IMR-90 (cell line): ENCODE measurements at regions not wholly inside any gene's neighbourhood (a gene's known extent, or its start where the extent isn't known, plus 50 kb on each side); places are given as distances from the start of the nearest gene placed in this dataset.

ENCODE experiments used
- ATAC-seq: fragments of 200-7000 bp; cut with Tn5 transposase; 2 replicates; pipeline ENCODE4 v1.9.1; 2020; ENCODE audit warnings: low read depth, mild to moderate bottlenecking, moderate library complexity
- BruUV-seq: library from RNA; stranded (reverse); fragments of 400-500 nt; replicated peaks from 2 replicates; lab custom pipeline; 2021; lab: Mats Ljungman, UMichigan
- CTCF ChIA-PET: fragments of 300-600 bp; formaldehyde crosslinking; extraction: SDS; loops from one replicate; lab custom pipeline; 2021; ENCODE audit warnings: antibody characterized with exemption; lab: Yijun Ruan, JAX
- POLR2A ChIA-PET: fragments of 300-600 bp; sonication (Branson Sonifier 250); formaldehyde crosslinking; loops from one replicate; lab custom pipeline; 2022; ENCODE audit warnings: antibody characterized with exemption; ENCODE audit not compliant: unreplicated experiment; lab: Charles Lee
- DNase-seq: peaks from one replicate; pipeline ENCODE4 v3.0.0; 2013
- H2AFZ ChIP-seq: replicated peaks from 2 replicates; pipeline ENCODE3; 2013; ENCODE audit warnings: low read length, mild to moderate bottlenecking; ENCODE audit not compliant: poor library complexity
- H2AK5ac ChIP-seq: 2 replicates; pipeline ENCODE4 v1.6.1; 2013; ENCODE audit warnings: low read depth, low read length, inconsistent platforms
- H2AK9ac ChIP-seq: replicated peaks from 2 replicates; pipeline ENCODE3; 2013; ENCODE audit warnings: mild to moderate bottlenecking, low read depth, low read length, moderate library complexity; ENCODE audit not compliant: poor library complexity
- H2BK120ac ChIP-seq: 2 replicates; pipeline ENCODE4 v1.6.1; 2013; ENCODE audit warnings: low read depth, low read length, inconsistent platforms
- H2BK15ac ChIP-seq: 3 replicates; pipeline ENCODE4 v1.6.1; 2013; ENCODE audit warnings: low read depth, low read length, inconsistent platforms
- H2BK20ac ChIP-seq: 2 replicates; pipeline ENCODE4 v1.6.1; 2013; ENCODE audit warnings: low read depth, mild to moderate bottlenecking, inconsistent platforms, low read length, moderate library complexity
- H2BK5ac ChIP-seq: 2 replicates; pipeline ENCODE4 v1.6.1; 2013; ENCODE audit warnings: mild to moderate bottlenecking, low read depth, low read length, inconsistent platforms; ENCODE audit not compliant: poor library complexity, severe bottlenecking
- H3K14ac ChIP-seq: replicated peaks from 2 replicates; pipeline ENCODE4 v1.6.1; 2013; ENCODE audit warnings: low read depth, low read length, inconsistent platforms
- H3K18ac ChIP-seq: 2 replicates; pipeline ENCODE4 v1.6.1; 2013; ENCODE audit warnings: low read depth, low read length, control low read depth
- H3K23ac ChIP-seq: 2 replicates; pipeline ENCODE4 v1.6.1; 2013; ENCODE audit warnings: low read depth, low read length, inconsistent platforms
- H3K27ac ChIP-seq: 2 replicates; pipeline ENCODE4 v1.5.1; 2013; ENCODE audit warnings: mild to moderate bottlenecking, control low read depth, low read length; ENCODE audit not compliant: insufficient read depth
- H3K27me3 ChIP-seq: 2 replicates; pipeline ENCODE4 v1.6.1; 2013; ENCODE audit warnings: low read length; ENCODE audit not compliant: control insufficient read depth, insufficient read depth
- H3K36me3 ChIP-seq: 2 replicates; pipeline ENCODE4 v1.6.1; 2013; ENCODE audit warnings: low read length, mixed read lengths; ENCODE audit not compliant: control insufficient read depth, insufficient read depth
- H3K4ac ChIP-seq: 2 replicates; pipeline ENCODE4 v1.6.1; 2013; ENCODE audit warnings: low read depth, low read length, inconsistent platforms
- H3K4me1 ChIP-seq: 2 replicates; pipeline ENCODE4 v1.6.1; 2013; ENCODE audit warnings: low read length, mixed read lengths; ENCODE audit not compliant: control insufficient read depth, insufficient read depth
- H3K4me2 ChIP-seq: 2 replicates; pipeline ENCODE4 v1.6.1; 2013; ENCODE audit warnings: low read depth, mild to moderate bottlenecking, control low read depth, low read length, moderate library complexity
- H3K4me3 ChIP-seq: 2 replicates; pipeline ENCODE4 v1.5.1; 2013; ENCODE audit warnings: low read depth, mild to moderate bottlenecking, control low read depth, low read length, moderate library complexity; ENCODE audit not compliant: insufficient read depth
- H3K56ac ChIP-seq: 2 replicates; pipeline ENCODE4 v1.6.1; 2013; ENCODE audit warnings: low read length, inconsistent platforms; ENCODE audit not compliant: insufficient read depth; ENCODE audit errors: extremely low read depth
- H3K79me1 ChIP-seq, 2 experiments: 2 replicates each; pipeline ENCODE4 v1.6.1; 2013; ENCODE audit warnings: low read length in 2 of 2, inconsistent platforms in 1 of 2, low read depth in 1 of 2
- H3K9ac ChIP-seq: 2 replicates; pipeline ENCODE4 v1.6.1; 2013; ENCODE audit warnings: low read depth, low read length, control low read depth
- H3K9me1 ChIP-seq: 2 replicates; pipeline ENCODE4 v1.6.1; 2013; ENCODE audit warnings: low read length, inconsistent platforms; ENCODE audit not compliant: insufficient read depth
- H3K9me3 ChIP-seq: 2 replicates; pipeline ENCODE4 v1.6.1; 2013; ENCODE audit warnings: low read length; ENCODE audit not compliant: control insufficient read depth, insufficient read depth
- H4K20me1 ChIP-seq: 2 replicates; pipeline ENCODE4 v1.6.1; 2013; ENCODE audit warnings: low read length, inconsistent platforms; ENCODE audit not compliant: insufficient read depth
- H4K5ac ChIP-seq: 2 replicates; pipeline ENCODE4 v1.6.1; 2013; ENCODE audit warnings: mild to moderate bottlenecking, low read depth, low read length, control low read depth
- H4K8ac ChIP-seq, 2 experiments: 2 replicates each; pipeline ENCODE4 v1.6.1; 2013; ENCODE audit warnings: low read depth in 2 of 2, low read length in 2 of 2, control low read depth in 1 of 2, inconsistent platforms in 1 of 2
- H4K91ac ChIP-seq: 2 replicates; pipeline ENCODE4 v1.6.1; 2013; ENCODE audit warnings: low read depth, low read length, inconsistent platforms; ENCODE audit not compliant: insufficient read depth
- BHLHE40 ChIP-seq: fragments of 150-350 bp; IDR thresholded peaks from 2 replicates; pipeline ENCODE4 v1.6.1; 2016; ENCODE audit warnings: mild to moderate bottlenecking, low read depth, low read length
- CEBPB ChIP-seq: IDR thresholded peaks from 2 replicates; pipeline ENCODE4 v1.6.1; 2012; ENCODE audit warnings: low read depth, low read length, improper control_type of control experiment
- CHD1 ChIP-seq: IDR thresholded peaks from 2 replicates; pipeline ENCODE4 v1.6.1; 2012; ENCODE audit warnings: low read depth, low read length, improper control_type of control experiment
- ELK1 ChIP-seq: fragments of 150-350 bp; IDR thresholded peaks from 2 replicates; pipeline ENCODE4 v1.6.1; 2016; ENCODE audit warnings: low read depth, mild to moderate bottlenecking, low read length, moderate library complexity, borderline replicate concordance
- FOS ChIP-seq: fragments of 150-350 bp; IDR thresholded peaks from 2 replicates; pipeline ENCODE4 v1.6.1; 2016; ENCODE audit warnings: low read depth, low read length
- MAFK ChIP-seq: IDR thresholded peaks from 2 replicates; pipeline ENCODE4 v1.6.1; 2012; ENCODE audit warnings: low read depth, low read length, improper control_type of control experiment
- MAZ ChIP-seq: IDR thresholded peaks from 2 replicates; pipeline ENCODE4 v1.6.1; 2012; ENCODE audit warnings: low read depth, mild to moderate bottlenecking, low read length, improper control_type of control experiment, moderate library complexity, borderline replicate concordance
- MXI1 ChIP-seq: IDR thresholded peaks from 2 replicates; pipeline ENCODE4 v1.6.1; 2012; ENCODE audit warnings: low read depth, mild to moderate bottlenecking, low read length, moderate library complexity, borderline replicate concordance
- NFE2L2 ChIP-seq: fragments of 150-350 bp; IDR thresholded peaks from 2 replicates; pipeline ENCODE4 v1.6.1; 2016; ENCODE audit warnings: low read depth, mild to moderate bottlenecking, low read length
- POLR2A ChIP-seq: IDR thresholded peaks from 2 replicates; pipeline ENCODE4 v1.6.1; 2012; ENCODE audit warnings: mild to moderate bottlenecking, low read depth, low read length
- RAD21 ChIP-seq: IDR thresholded peaks from 2 replicates; pipeline ENCODE4 v1.6.1; 2012; ENCODE audit warnings: low read length, improper control_type of control experiment
- RCOR1 ChIP-seq: IDR thresholded peaks from 2 replicates; pipeline ENCODE4 v1.6.1; 2012; ENCODE audit warnings: mild to moderate bottlenecking, low read length, improper control_type of control experiment; ENCODE audit not compliant: insufficient replicate concordance
- RFX5 ChIP-seq: IDR thresholded peaks from 2 replicates; pipeline ENCODE4 v1.8.0; 2012; ENCODE audit warnings: low read depth, mild to moderate bottlenecking, low read length, moderate library complexity
- SMC3 ChIP-seq: fragments of 150-350 bp; IDR thresholded peaks from 2 replicates; pipeline ENCODE4 v1.6.1; 2016; ENCODE audit warnings: low read depth, mild to moderate bottlenecking, antibody characterized with exemption, low read length, moderate library complexity
- WGBS, 2 experiments: methylation state at CpG; one replicate each; pipeline versions ENCODE4 v1.1.5 to v1.1.7; 2013; ENCODE audit warnings: missing lambda C conversion rate in 2 of 2; ENCODE audit not compliant: insufficient read length in 1 of 2; ENCODE audit errors: extremely low coverage in 2 of 2; 5-methylcytosine and 5-hydroxymethylcytosine counted together
- dilution Hi-C: fragments of 300-500 bp; cut with HindIII; formaldehyde crosslinking; loops from one replicate; pipeline ENCODE4 v1.14.3; 2018; ENCODE audit warnings: low sequenced_read_pairs; ENCODE audit not compliant: unreplicated experiment
- in situ Hi-C: fragments of 300-500 bp; cut with MboI; formaldehyde crosslinking; loops from 3 replicates; pipeline ENCODE4 v1.14.3; 2019; ENCODE audit warnings: low sequenced_read_pairs, inconsistent platforms, mixed read lengths
- intact Hi-C: fragments of 100-400 bp; cut with micrococcal nuclease; formaldehyde crosslinking; loops from 2 replicates; pipeline ENCODE4 v1.10.0; 2022
- TF ChIP-seq, protein P1 (sequence below): fragments of 150-350 bp; IDR thresholded peaks from 2 replicates; pipeline ENCODE4 v1.6.1; 2017; ENCODE audit warnings: mild to moderate bottlenecking, antibody characterized with exemption, low read length, low read depth
- TF ChIP-seq, protein P2 (sequence below): conservative IDR thresholded peaks from 2 replicates; pipeline ENCODE4 v1.5.1; 2012; ENCODE audit warnings: mild to moderate bottlenecking, low read depth, low read length, improper control_type of control experiment

DNA sequence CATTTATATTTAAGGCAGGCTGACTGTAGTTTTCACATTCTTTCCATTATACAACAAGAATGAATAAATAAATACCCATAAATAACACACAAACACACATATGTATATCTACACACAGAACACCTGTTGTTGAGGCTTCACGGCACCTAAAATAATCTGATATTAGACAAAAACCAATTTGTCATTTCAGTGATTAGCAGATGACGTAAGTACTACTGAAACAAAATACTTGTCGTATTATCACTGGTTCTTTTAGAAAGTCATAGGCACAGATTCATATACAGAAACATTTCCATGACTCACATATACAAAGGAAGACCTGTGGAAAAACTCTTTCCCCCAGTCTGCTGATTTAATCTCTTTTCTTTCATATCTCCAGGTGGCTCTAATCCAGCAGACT lies 1113.4 kb upstream of the FANCL start:
- DNase-seq: no peak
- H3K23ac ChIP-seq: no peak overlapping the region
- H2BK20ac ChIP-seq: no peak overlapping the region
- no peaks in the 10 kb centered on the region for H3K27me3 ChIP-seq
- no peak overlapping the region for H3K14ac ChIP-seq
- no peak overlapping the region for H2BK5ac ChIP-seq
- no TSS peak for BruUV-seq
- H3K9me1 ChIP-seq: no peaks in the 10 kb centered on the region
- in situ Hi-C loops (no loop called here), intact Hi-C loops (no loop called here), dilution Hi-C loops (no loop called here)
- H3K9me3 ChIP-seq: no peaks in the 10 kb centered on the region
- no peak overlapping the region for H2BK120ac ChIP-seq
- no peak overlapping the region for H2AK5ac ChIP-seq
- no peak for ATAC-seq
- no peak overlapping the region for H3K4ac ChIP-seq
- H2AK9ac ChIP-seq: no peak overlapping the region
- CTCF ChIA-PET: no interaction called here
- H4K91ac ChIP-seq: no peak overlapping the region
- H3K79me1 ChIP-seq: no peaks in the 10 kb centered on the region
- no peak overlapping the region for H3K9ac ChIP-seq
- H4K20me1 ChIP-seq: no peaks in the 10 kb centered on the region
- WGBS, 2 experiments: no CpG with 5 or more reads among the region's 3 CpGs
- no peak overlapping the region for H2AFZ ChIP-seq
- no peak overlapping the region for H3K4me2 ChIP-seq
- H3K27ac ChIP-seq: no peak overlapping the region
- no peaks in the 10 kb centered on the region for H3K4me1 ChIP-seq
- no peak for TF ChIP-seq CEBPB
- no peak for TF ChIP-seq CHD1
- TF ChIP-seq, protein P1, sequence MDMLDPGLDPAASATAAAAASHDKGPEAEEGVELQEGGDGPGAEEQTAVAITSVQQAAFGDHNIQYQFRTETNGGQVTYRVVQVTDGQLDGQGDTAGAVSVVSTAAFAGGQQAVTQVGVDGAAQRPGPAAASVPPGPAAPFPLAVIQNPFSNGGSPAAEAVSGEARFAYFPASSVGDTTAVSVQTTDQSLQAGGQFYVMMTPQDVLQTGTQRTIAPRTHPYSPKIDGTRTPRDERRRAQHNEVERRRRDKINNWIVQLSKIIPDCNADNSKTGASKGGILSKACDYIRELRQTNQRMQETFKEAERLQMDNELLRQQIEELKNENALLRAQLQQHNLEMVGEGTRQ: no peak
- TF ChIP-seq MAFK: no peak
- TF ChIP-seq MXI1: no peak
- TF ChIP-seq RCOR1: no peak
- TF ChIP-seq SMC3: no peak
- no peak for TF ChIP-seq POLR2A
- no peak for TF ChIP-seq ELK1
- no peak for TF ChIP-seq NFE2L2
- no peak for TF ChIP-seq MAZ
- TF ChIP-seq FOS: no peak
- TF ChIP-seq RAD21: no peak
- no peak for TF ChIP-seq RFX5
- TF ChIP-seq, protein P2, sequence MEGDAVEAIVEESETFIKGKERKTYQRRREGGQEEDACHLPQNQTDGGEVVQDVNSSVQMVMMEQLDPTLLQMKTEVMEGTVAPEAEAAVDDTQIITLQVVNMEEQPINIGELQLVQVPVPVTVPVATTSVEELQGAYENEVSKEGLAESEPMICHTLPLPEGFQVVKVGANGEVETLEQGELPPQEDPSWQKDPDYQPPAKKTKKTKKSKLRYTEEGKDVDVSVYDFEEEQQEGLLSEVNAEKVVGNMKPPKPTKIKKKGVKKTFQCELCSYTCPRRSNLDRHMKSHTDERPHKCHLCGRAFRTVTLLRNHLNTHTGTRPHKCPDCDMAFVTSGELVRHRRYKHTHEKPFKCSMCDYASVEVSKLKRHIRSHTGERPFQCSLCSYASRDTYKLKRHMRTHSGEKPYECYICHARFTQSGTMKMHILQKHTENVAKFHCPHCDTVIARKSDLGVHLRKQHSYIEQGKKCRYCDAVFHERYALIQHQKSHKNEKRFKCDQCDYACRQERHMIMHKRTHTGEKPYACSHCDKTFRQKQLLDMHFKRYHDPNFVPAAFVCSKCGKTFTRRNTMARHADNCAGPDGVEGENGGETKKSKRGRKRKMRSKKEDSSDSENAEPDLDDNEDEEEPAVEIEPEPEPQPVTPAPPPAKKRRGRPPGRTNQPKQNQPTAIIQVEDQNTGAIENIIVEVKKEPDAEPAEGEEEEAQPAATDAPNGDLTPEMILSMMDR: no peak
- no peak for TF ChIP-seq BHLHE40
- POLR2A ChIA-PET: no interaction called here
- no peak overlapping the region for H3K56ac ChIP-seq
- no peak overlapping the region for H4K8ac ChIP-seq
- no peak overlapping the region for H2BK15ac ChIP-seq
- no peaks in the 10 kb centered on the region for H3K36me3 ChIP-seq
- no peak overlapping the region for H4K5ac ChIP-seq
- no peak overlapping the region for H3K4me3 ChIP-seq
- H3K18ac ChIP-seq: no peak overlapping the region
